Right atrium auricular region (tissue), 2 donors: ENCODE measurements at regions not wholly inside any gene's neighbourhood (a gene's known extent, or its start where the extent isn't known, plus 50 kb on each side); places are given as distances from the start of the nearest gene placed in this dataset.
"Not testable (repeated sequence)": the region's sequence is repeated elsewhere in the genome, so short reads cannot be mapped to it uniquely, and the experiment has no call there.

Experiments used
- DNase-seq: peaks from one replicate; pipeline ENCODE4 v3.0.0-alpha.2; 2019; ENCODE audit warnings: low spot score
- H3K27ac ChIP-seq, 2 donors: fragments of 200-600 bp; sonication (generic); 1 replicate in 1 of 2; 2 replicates in 1 of 2; pipeline ENCODE4 v1.5.1; 2016 to 2019
- H3K27me3 ChIP-seq, 2 donors: fragments of 200-600 bp; sonication (generic); one replicate each; pipeline versions ENCODE4 v1.5.1 to v1.6.0; 2017 to 2019
- H3K36me3 ChIP-seq: fragments of 200-600 bp; sonication (generic); one replicate; pipeline ENCODE4 v1.5.1; 2016
- H3K4me1 ChIP-seq, 2 donors: fragments of 200-600 bp; sonication (generic); one replicate each; pipeline versions ENCODE4 v1.5.1 to v1.6.0; 2017 to 2019
- H3K4me3 ChIP-seq, 2 donors: fragments of 200-600 bp; sonication (generic); 1 replicate in 1 of 2; 2 replicates in 1 of 2; pipeline ENCODE4 v1.5.1; 2017 to 2019; ENCODE audit warnings: mild to moderate bottlenecking in 1 of 2, moderate library complexity in 1 of 2
- H3K9me3 ChIP-seq, 2 donors: fragments of 200-600 bp; sonication (generic); one replicate each; pipeline ENCODE4 v1.5.1; 2019
- CTCF ChIP-seq, 2 donors: fragments of 200-600 bp; sonication (generic); IDR thresholded peaks; one replicate each; pipeline ENCODE4 v1.5.1; 2019; ENCODE audit warnings: antibody characterized with exemption in 2 of 2

GRCh38 chr1:244328476-244328875 lies 123.2 kb downstream of the ADSS2 start:
- Histone ChIP-seq H3K4me1 (peaks cover 0 to 3% of the 10 kb centered on the region in 2 donors), H3K27me3 (no peaks in the 10 kb centered on the region), H3K27ac (no peak overlapping the region), H3K4me3 (no peak overlapping the region), H3K36me3 (no peaks in the 10 kb centered on the region), H3K9me3 (peaks cover 0 to 11% of the 10 kb centered on the region in 2 donors)
- TF ChIP-seq CTCF (IDR thresholded peaks at IDR 0.05) = no peak
- no peak for DNase-seq

GRCh38 chr1:244329591-244330317 lies 122.0 kb downstream of the ADSS2 start:
- Histone ChIP-seq H3K27me3 (no peaks in the 10 kb centered on the region), H3K36me3 (no peaks in the 10 kb centered on the region), H3K9me3 (peaks cover 0 to 11% of the 10 kb centered on the region in 2 donors), H3K27ac (no peak overlapping the region), H3K4me3 (no peak overlapping the region), H3K4me1 (no peaks in the 10 kb centered on the region)
- DNase-seq = no peak
- no peak for TF ChIP-seq CTCF (IDR thresholded peaks at IDR 0.05)

GRCh38 chr1:244330318-244330625 lies 121.4 kb downstream of the ADSS2 start:
- Histone ChIP-seq H3K4me1 (no peaks in the 10 kb centered on the region), H3K4me3 (no peak overlapping the region), H3K36me3 (no peaks in the 10 kb centered on the region), H3K9me3 (peaks cover 0 to 11% of the 10 kb centered on the region in 2 donors), H3K27me3 (no peaks in the 10 kb centered on the region), H3K27ac (no peak overlapping the region)
- TF ChIP-seq CTCF (IDR thresholded peaks at IDR 0.05) = no peak
- no peak for DNase-seq

GRCh38 chr1:244332761-244333160 lies 118.9 kb downstream of the ADSS2 start:
- H3K27me3 ChIP-seq, H3K36me3 ChIP-seq, H3K4me1 ChIP-seq, DNase-seq, H3K4me3 ChIP-seq, H3K27ac ChIP-seq: not testable (repeated sequence)
- H3K9me3 ChIP-seq = peaks cover 0 to 11% of the 10 kb centered on the region in 2 donors

GRCh38 chr1:244334315-244334714 lies 117.4 kb downstream of the ADSS2 start:
- DNase-seq, H3K36me3 ChIP-seq, H3K9me3 ChIP-seq, H3K27me3 ChIP-seq, H3K4me1 ChIP-seq, H3K4me3 ChIP-seq, H3K27ac ChIP-seq: not testable (repeated sequence)

GRCh38 chr1:244334842-244335241 lies 116.9 kb downstream of the ADSS2 start:
- H3K36me3 ChIP-seq, H3K9me3 ChIP-seq, H3K27me3 ChIP-seq, H3K4me1 ChIP-seq, DNase-seq, H3K4me3 ChIP-seq, H3K27ac ChIP-seq: not testable (repeated sequence)

GRCh38 chr1:244335456-244335855 lies 116.3 kb downstream of the ADSS2 start:
- Histone ChIP-seq H3K9me3 (no peaks in the 10 kb centered on the region), H3K27ac (no peak overlapping the region), H3K4me1 (no peaks in the 10 kb centered on the region), H3K4me3 (no peak overlapping the region), H3K36me3 (no peaks in the 10 kb centered on the region), H3K27me3 (no peaks in the 10 kb centered on the region)
- DNase-seq = no peak
- no peak for TF ChIP-seq CTCF (IDR thresholded peaks at IDR 0.05)
